Panc1 (cell line): ENCODE measurements at regions not wholly inside any gene's neighbourhood (a gene's known extent, or its start where the extent isn't known, plus 50 kb on each side); places are given as distances from the start of the nearest gene placed in this dataset.

Experiments used
- POLR2AphosphoS5 ChIP-seq: IDR thresholded peaks from 2 replicates; pipeline ENCODE4 v1.6.1; 2012; ENCODE audit warnings: mild to moderate bottlenecking, low read depth, low read length, moderate library complexity
- SIN3A ChIP-seq: IDR thresholded peaks from 2 replicates; pipeline ENCODE4 v1.6.1; 2012; ENCODE audit warnings: low read depth, mild to moderate bottlenecking, low read length, moderate library complexity, borderline replicate concordance; ENCODE audit not compliant: insufficient read depth
- TF ChIP-seq, protein P1 (sequence below): fragments of 450-650 bp; IDR thresholded peaks from 2 replicates; pipeline ENCODE4 v1.5.1; 2017; ENCODE audit warnings: mild to moderate bottlenecking

DNA sequence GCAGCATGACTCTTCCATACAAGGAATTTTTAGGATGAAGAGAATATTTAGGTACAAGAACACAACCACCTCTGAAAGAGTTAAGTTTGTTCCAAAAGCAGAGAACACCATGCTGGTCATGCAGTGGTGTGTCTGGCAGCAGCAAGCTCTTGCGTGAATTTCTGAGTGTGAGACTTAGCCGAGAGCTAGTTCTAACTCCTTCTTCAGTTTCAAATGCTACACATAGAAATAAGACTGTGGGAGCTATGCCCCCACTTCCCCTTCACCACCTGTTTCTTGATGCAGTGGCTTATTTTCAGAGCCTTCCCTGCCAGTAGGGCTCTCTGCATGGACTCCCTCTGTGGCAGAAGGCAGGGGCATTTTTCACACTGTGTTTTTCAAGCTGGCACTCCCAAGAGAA lies 122.9 kb upstream of the ZNF366 start:
- TF ChIP-seq POLR2AphosphoS5 (no peak), SIN3A (no peak)
- TF ChIP-seq, protein P1, sequence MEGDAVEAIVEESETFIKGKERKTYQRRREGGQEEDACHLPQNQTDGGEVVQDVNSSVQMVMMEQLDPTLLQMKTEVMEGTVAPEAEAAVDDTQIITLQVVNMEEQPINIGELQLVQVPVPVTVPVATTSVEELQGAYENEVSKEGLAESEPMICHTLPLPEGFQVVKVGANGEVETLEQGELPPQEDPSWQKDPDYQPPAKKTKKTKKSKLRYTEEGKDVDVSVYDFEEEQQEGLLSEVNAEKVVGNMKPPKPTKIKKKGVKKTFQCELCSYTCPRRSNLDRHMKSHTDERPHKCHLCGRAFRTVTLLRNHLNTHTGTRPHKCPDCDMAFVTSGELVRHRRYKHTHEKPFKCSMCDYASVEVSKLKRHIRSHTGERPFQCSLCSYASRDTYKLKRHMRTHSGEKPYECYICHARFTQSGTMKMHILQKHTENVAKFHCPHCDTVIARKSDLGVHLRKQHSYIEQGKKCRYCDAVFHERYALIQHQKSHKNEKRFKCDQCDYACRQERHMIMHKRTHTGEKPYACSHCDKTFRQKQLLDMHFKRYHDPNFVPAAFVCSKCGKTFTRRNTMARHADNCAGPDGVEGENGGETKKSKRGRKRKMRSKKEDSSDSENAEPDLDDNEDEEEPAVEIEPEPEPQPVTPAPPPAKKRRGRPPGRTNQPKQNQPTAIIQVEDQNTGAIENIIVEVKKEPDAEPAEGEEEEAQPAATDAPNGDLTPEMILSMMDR, result no peak
